ENCODE measurements at regions not wholly inside any gene's neighbourhood (a gene's known extent, or its start where the extent isn't known, plus 50 kb on each side); places are given as distances from the start of the nearest gene placed in this dataset.

DNA sequence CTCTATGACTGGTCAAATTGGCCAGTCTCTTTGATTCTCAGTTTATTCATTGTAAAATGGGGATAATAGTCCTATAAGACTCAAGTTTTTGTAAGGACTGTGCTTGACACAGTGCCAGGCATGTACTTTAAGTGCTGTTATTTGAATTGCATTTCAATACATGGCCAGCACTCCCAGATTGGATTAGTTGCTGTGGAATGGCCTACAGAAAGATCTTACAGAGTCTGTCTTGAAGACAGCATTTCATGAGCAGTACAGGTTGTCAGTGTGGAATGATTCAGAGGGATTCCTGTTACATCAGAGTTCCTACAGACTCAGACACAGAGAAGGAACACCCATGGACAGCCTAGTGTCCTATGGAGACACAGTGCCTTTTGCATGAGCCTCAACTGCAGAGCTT lies 238.1 kb upstream of the BMPER start:
- ChIA-PET POLR2A (no interaction called here), CTCF (no interaction called here)
- Mint-ChIP-seq H3K4me3 (no peak overlapping the region), H3K9me3 (ENCODE audit: insufficient read depth) (peaks cover 4% of the 10 kb centered on the region), H3K27ac (no peak overlapping the region), H3K4me1 (peaks cover 15% of the 10 kb centered on the region), H3K27me3 (no peaks in the 10 kb centered on the region)
- intact Hi-C loops (cut with micrococcal nuclease), result no loop called here
- H3K4me1 ChIP-seq (ENCODE audit: control insufficient read depth in 2 of 2, insufficient read depth in 2 of 2, low read length in 2 of 2), result peaks cover 10 to 11% of the 10 kb centered on the region in 2 donors
- TF ChIP-seq EZH2 (IDR thresholded peaks at IDR 0.05; ENCODE audit: borderline replicate concordance, insufficient read depth, low read depth, low read length, poor library complexity, severe bottlenecking), result no peak
- TF ChIP-seq, protein P1, sequence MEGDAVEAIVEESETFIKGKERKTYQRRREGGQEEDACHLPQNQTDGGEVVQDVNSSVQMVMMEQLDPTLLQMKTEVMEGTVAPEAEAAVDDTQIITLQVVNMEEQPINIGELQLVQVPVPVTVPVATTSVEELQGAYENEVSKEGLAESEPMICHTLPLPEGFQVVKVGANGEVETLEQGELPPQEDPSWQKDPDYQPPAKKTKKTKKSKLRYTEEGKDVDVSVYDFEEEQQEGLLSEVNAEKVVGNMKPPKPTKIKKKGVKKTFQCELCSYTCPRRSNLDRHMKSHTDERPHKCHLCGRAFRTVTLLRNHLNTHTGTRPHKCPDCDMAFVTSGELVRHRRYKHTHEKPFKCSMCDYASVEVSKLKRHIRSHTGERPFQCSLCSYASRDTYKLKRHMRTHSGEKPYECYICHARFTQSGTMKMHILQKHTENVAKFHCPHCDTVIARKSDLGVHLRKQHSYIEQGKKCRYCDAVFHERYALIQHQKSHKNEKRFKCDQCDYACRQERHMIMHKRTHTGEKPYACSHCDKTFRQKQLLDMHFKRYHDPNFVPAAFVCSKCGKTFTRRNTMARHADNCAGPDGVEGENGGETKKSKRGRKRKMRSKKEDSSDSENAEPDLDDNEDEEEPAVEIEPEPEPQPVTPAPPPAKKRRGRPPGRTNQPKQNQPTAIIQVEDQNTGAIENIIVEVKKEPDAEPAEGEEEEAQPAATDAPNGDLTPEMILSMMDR (IDR thresholded peaks at IDR 0.05), result no peak
- no peak overlapping the region for H3K4me3 ChIP-seq (ENCODE audit: control extremely low read depth in 1 of 5, extremely low read depth in 1 of 5, insufficient read depth in 1 of 5, low read depth in 2 of 5, low read length in 4 of 5)
- no peaks in the 10 kb centered on the region for H3K9me3 ChIP-seq (ENCODE audit: control extremely low read depth in 1 of 3, control insufficient read depth in 2 of 3, insufficient read depth in 1 of 3, low read length in 2 of 3)
- H4K20me1 ChIP-seq (ENCODE audit: control insufficient read depth, insufficient read depth, low read length, poor library complexity, severe bottlenecking), result no peaks in the 10 kb centered on the region
- no peak overlapping the region for H2AFZ ChIP-seq (ENCODE audit: insufficient read depth, low read depth, low read length, poor library complexity, severe bottlenecking)
- H3K27ac ChIP-seq (ENCODE audit: low read length in 2 of 2), result no peak overlapping the region
- H3K27me3 ChIP-seq (replicated peaks in 1 of 4; ENCODE audit: control extremely low read depth in 1 of 4, control insufficient read depth in 3 of 4, insufficient read depth in 4 of 4, low read length in 3 of 4), result no peaks in the 10 kb centered on the region
- no peaks in the 10 kb centered on the region for H3K79me2 ChIP-seq (ENCODE audit: control insufficient read depth, insufficient read depth, low read length)
- H3K9ac ChIP-seq (ENCODE audit: low read length), result no peak overlapping the region
- H3K4me2 ChIP-seq (replicated peaks; ENCODE audit: low read depth, low read length, poor library complexity, severe bottlenecking), result no peak overlapping the region
- no peaks in the 10 kb centered on the region for H3K36me3 ChIP-seq (replicated peaks in 1 of 2; ENCODE audit: control extremely low read depth in 1 of 2, control insufficient read depth in 1 of 2, extremely low read depth in 1 of 2, insufficient read depth in 2 of 2, low read length in 1 of 2)
- no peak for DNase-seq
- no peak for ATAC-seq (ENCODE audit: low read depth)

DNA sequence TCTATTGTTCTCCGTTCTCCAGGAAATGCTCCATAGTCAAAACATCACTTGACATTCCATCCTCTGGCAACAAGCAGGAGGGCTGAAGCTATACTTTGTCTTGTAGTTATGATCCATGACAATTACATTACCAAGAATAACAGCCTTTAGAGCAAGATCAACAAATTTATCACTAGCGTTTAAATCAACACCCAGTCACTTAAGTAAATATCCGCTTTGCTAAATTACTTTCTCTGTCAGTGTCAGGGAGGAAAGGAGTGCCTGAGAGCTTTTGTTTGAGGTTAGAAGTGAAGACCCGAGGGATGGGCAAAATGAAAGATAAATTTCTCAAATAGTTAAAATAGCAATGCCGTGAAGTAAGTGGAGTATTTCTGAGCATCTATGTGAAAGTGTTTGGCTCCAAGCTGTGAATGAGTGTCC lies 236.1 kb upstream of the BMPER start:
- Mint-ChIP-seq H3K27me3 (no peaks in the 10 kb centered on the region), H3K9me3 (ENCODE audit: insufficient read depth) (peaks cover 4% of the 10 kb centered on the region), H3K4me1 (peaks cover 20% of the 10 kb centered on the region), H3K4me3 (no peak overlapping the region), H3K27ac (no peak overlapping the region)
- WGBS (ENCODE audit: insufficient coverage), result 90% methylated on average over 3 of the region's 5 CpGs
- CTCF ChIA-PET, result no interaction called here
- Histone ChIP-seq H3K4me3 (ENCODE audit: control extremely low read depth in 1 of 5, extremely low read depth in 1 of 5, insufficient read depth in 1 of 5, low read depth in 2 of 5, low read length in 4 of 5) (no peak overlapping the region), H4K20me1 (ENCODE audit: control insufficient read depth, insufficient read depth, low read length, poor library complexity, severe bottlenecking) (no peaks in the 10 kb centered on the region), H2AFZ (ENCODE audit: insufficient read depth, low read depth, low read length, poor library complexity, severe bottlenecking) (no peak overlapping the region), H3K9me3 (ENCODE audit: control extremely low read depth in 1 of 3, control insufficient read depth in 2 of 3, insufficient read depth in 1 of 3, low read length in 2 of 3) (no peaks in the 10 kb centered on the region), H3K79me2 (ENCODE audit: control insufficient read depth, insufficient read depth, low read length) (no peaks in the 10 kb centered on the region), H3K4me2 (replicated peaks; ENCODE audit: low read depth, low read length, poor library complexity, severe bottlenecking) (no peak overlapping the region), H3K4me1 (ENCODE audit: control insufficient read depth in 2 of 2, insufficient read depth in 2 of 2, low read length in 2 of 2) (peaks cover 18 to 19% of the 10 kb centered on the region in 2 donors), H3K27ac (ENCODE audit: low read length in 2 of 2) (no peak overlapping the region), H3K9ac (ENCODE audit: low read length) (no peak overlapping the region), H3K36me3 (replicated peaks in 1 of 2; ENCODE audit: control extremely low read depth in 1 of 2, control insufficient read depth in 1 of 2, extremely low read depth in 1 of 2, insufficient read depth in 2 of 2, low read length in 1 of 2) (no peaks in the 10 kb centered on the region), H3K27me3 (replicated peaks in 1 of 4; ENCODE audit: control extremely low read depth in 1 of 4, control insufficient read depth in 3 of 4, insufficient read depth in 4 of 4, low read length in 3 of 4) (no peaks in the 10 kb centered on the region)
- no peak for DNase-seq
- intact Hi-C loops (cut with micrococcal nuclease), result no loop called here
- POLR2A ChIA-PET, result no interaction called here
- no peak for ATAC-seq (ENCODE audit: low read depth)
- no peak for TF ChIP-seq EZH2 (IDR thresholded peaks at IDR 0.05; ENCODE audit: borderline replicate concordance, insufficient read depth, low read depth, low read length, poor library complexity, severe bottlenecking)
- TF ChIP-seq, protein P1 (IDR thresholded peaks at IDR 0.05), result no peak
